MV-4-11 (cell line): ENCODE measurements at regions not wholly inside any gene's neighbourhood (a gene's known extent, or its start where the extent isn't known, plus 50 kb on each side); places are given as distances from the start of the nearest gene placed in this dataset.

Experiments
- DNase-seq: peaks from one replicate; lab custom pipeline; 2025; lab: John Stamatoyannopoulos, UW

DNA sequence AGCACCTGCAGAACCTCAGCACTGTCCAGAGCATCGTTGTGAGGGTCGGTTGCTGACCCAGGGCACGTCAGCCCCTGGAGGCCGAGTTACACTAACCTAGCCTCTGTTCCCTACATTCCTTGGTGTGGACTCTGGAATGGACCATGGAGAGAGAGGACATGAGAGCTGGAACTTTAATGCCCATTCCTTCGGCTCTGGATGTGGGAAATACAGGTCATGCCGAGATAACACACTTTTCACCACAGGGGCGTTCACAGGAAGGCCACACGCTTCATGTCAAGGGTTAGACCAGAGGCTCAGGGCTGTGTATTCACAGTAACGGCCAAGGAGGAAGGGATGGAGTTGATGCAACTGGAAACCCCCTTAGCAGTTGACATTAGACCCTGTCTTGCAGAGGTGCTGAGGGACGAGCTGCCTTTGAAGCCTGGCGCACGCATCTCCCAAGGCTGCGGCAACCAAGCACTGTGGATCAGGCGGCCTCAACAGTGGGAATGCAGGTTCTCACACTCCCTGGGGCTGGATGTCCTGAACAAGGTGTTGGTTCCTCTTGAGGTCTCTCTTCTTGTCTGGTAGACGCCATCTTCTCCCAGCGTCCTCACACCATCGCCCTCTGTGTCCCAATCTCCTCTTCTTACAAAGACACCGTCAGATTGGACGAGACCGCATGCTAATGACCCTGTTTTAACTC lies 245.2 kb downstream of the KLF6 start:
- no peak for DNase-seq

DNA sequence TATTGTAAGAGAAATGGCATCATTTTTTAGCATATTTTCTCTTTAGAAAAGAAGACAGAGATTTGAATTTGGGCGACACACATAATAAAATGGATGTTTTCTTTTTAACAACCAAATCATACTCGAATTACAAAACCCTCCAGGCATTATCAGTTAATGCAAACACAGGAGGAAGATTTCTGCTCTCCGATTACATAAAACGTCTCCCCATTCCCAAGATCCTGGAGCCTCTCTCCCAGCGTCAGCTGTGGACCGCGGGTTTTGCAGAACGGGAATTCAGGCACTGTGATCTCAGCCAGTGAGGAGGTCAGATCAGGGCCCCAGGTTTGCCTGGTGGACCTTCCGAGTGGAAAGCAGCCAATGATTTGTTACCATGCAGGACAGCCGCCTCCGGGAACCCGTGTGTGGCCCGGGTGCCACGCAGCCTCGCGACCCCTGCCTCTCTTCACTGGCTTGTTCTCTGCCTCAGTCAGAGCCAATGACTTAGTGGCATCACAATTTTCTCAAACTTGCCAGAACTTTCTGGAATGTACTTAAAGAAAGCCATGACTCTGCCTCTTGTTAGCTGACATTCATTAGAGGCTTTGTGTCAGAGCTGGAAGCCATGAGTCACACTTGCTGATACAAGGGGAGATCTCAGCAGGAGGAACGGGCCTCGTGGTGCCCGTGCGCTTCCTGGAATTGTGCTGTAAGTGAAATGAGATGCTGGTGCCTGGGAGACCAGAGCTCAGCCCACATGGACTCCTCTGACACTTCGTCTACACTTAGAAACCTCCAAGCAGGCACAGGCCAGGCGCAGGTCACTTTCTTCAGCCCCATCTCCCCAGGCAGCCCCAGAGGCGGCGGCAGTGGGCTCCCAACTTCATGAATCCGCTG lies 246.1 kb downstream of the KLF6 start:
- DNase-seq = peak; percentile 23

DNA sequence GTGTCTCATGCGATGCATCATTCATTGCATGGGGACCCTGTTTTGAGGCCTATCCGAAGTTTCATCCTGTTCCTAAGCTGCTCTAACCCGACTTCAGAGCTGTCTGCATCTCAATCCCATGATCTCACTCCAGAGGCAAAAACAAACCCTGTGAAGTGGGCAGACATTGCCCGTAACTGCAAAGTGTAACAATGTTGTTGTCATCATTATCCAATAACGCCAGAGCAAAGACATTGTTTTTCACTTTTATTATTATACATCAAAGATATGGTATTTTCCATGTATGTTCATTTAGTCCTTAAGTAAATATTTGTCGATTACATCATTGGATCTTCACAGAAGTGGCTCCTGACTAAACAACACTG lies 246.7 kb downstream of the KLF6 start:
- DNase-seq = no peak

DNA sequence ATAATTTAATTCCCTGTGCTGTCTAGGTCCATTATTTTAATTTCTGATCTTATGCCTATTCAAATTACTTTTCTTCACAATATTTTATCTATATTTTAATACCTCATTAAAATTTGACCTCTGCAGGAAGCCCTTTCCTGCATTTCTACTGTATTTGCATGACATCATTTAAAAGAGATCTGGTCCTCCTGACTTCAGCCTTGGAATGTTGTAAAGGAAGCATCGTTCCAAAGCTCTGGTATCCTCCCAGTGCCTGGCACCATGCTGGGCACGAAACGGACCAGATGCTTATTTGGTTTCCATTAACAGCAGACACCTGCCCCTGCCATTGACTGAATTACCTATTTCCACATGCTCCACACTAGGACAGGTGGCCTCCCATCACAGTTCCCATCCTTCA lies 247.5 kb downstream of the KLF6 start:
- DNase-seq = no peak

DNA sequence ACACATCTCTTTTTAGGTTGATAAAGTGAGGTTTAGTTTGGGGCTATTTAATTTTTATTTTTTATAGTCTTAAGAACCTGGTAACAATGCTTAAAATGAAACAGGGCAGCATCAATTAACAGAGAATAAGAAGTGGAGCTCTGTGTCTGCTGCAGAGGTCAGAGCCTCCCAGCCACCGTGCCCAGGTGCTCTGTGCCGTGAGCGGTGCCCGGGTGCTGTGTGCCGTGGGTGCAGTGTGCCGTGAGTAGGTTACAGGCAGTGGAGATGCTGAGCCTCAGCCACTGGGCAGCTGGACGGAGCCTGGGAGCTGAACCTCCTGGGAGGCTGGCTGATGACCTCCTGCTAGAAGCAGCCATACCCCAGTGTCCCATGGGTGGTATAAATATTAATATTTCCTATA lies 250.0 kb downstream of the KLF6 start:
- DNase-seq = no peak

DNA sequence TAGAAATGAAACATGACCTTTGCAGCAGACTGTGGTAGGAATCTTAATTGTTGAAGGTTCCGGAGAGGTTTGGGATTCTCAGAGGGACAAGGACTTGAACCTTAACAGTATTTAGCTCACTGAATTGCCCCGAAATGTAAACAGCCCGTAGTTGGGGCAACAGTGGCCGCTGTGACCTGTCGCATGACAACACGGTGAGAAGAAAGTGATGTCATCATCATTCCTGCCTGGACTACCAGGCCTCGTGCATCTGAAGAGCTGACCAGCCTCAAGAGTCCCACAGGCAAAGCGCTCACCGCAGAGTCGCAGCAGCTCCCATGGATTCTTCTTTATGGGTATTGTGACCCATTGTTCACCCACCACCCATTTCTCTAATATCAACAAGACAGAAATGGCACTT lies 250.6 kb downstream of the KLF6 start:
- DNase-seq = no peak

DNA sequence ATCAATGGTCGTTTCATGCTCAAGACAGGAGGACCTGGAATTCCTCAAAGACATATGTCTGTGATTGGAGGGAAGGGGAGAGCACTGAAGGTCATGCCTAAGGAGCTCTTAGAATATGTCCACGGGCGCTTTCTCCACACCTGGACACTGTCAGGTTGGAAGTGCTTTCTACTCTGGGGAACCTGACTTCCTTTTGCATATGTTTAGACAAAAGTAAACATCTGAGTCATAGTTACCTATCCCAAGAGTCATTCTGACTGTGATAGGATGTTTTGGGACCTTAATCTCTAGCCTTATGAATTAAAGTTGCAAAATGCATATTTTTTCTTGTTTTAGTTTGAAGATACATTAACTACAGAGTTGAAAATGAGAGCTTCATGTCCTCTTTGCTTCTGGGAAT lies 251.7 kb downstream of the KLF6 start:
- no peak for DNase-seq

DNA sequence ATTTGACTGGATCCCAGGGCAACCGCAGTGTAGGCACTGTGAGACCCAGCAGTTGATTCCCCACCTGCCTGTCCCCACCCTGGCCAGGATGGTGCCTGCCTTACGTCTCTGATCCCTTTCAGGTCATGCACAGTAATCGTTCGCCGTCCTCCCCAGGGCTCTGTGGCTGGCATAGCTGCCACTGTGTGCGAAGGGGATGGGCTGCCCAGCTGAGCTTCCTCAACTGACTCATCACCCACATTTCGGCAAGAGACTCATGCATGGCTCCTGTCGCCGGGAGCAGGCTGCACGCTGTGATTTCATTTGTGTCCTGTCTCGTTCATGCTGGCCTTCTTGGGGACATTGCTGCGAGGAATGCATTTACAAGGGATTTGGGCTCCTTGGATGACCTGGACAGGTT lies 252.4 kb downstream of the KLF6 start:
- DNase-seq = peak; percentile 56

DNA sequence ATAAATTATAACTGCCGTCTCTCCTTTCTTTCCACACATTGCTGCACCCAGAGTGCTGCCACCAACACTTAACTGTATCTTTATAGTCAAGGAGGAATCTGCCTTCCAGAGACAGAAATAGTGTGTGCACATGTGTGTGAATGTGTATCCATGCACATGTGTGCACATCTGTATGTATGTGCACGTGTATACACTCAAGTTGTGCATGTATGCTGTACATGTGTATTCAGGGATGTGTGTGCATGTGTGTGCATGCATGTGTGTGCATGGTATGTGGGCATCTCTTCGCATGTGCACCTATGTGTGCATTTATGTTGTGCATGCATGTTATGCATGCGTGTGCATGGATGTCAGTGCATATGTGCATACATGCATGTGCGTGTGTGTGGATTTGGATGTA lies 253.3 kb downstream of the KLF6 start:
- DNase-seq = no peak

DNA sequence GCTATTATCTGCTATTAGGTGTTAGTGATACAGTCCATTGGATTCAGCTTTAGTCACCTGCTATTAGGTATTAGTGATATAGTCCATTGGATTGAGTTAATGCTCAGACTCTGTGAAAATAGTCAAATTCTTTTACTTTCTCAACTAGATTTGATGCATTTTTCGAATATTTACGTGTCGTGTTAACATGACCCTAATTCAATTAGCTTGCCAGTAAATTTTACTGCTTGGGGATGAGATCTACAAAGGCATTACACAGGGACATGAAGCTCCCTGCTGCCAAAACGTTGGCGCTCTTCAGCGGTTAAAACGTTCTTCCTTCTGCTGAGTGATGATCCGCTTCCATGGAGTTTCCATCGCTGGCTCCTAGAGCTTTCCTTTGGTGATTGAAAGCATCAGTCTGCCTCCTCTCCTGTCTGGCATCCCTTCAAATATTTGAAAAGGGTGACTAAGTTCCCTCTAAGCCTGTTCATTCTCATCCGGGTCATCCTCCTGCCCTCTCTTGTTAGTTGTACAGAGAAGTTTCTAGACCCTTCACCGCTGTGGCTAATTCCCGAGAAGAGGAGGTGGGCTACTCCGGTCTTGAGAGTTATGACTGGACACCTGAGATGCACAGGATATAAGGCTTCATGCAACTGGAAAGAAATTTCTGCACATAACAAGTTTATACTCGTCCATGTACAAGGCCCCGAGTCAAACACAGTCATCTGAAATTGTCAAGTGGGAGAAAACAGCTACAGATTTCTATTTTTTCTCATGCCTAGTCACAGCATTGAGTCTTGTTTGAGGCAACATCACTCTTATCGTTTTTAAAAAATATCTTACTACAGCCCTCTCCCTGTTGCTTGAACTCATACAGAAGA lies 254.0 kb downstream of the KLF6 start:
- DNase-seq = no peak

DNA sequence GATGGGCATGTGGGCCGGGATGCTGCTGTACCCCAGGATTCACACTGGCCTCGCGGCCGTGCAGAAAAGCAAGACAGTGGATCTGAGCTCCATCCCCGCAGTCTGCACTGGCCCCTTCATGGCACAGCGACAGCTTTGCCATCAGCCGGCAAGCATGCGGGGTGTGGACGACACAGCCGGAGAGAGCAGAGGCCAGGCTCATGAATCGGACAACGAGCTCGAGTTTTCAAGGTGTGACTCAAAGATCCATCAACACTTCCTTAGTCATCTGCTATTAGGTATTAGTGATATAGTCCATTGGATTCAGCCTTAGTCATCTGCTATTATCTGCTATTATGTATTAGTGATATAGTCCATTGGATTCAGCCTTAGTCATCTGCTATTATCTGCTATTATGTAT lies 254.7 kb downstream of the KLF6 start:
- no peak for DNase-seq

DNA sequence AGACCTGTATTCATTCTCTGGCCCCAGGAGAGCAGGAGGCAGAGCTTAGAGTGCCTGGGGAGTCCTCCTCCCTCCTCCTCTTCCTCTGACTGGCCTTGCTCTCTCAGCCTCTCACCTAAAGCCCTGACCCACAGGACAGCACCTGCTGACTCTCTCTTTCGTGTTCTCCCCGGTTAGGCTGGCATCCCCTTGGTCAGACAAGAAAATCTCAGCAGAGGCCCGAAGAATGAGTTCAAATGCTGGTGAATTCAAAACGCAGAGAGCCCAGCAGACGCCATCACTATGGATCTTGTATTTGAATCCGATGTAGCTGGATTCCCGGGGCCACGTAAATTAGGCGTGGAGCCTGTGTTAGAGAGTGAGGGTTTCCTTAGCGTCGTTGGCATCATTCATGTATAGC lies 255.3 kb downstream of the KLF6 start:
- DNase-seq = no peak

DNA sequence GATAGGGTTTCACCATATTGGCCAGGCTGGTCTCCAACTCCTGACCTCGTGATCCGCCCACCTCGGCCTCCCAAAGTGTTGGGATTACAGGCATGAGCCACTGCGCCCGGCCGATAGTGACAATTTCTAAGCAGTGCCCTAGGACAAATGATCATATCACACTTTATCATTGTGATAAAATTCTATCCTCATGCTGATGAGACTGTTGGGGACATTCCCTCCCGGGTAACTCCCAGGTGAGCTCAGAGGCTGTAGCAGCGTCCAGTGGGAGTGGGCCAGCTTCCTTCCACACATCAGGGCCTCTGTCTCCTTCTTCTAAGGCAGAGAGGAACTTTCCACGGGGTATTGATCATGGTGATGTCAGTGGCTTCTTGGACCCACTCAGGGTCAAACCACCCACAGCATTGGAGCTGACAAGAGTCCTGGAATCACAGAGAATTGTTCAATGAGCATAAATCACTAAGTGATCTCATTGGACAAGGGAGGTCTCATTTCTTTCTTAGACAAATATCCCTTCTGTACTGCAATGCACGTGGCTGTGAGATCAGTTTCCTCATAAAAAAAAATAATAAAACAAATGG lies 256.1 kb downstream of the KLF6 start:
- DNase-seq = no peak

DNA sequence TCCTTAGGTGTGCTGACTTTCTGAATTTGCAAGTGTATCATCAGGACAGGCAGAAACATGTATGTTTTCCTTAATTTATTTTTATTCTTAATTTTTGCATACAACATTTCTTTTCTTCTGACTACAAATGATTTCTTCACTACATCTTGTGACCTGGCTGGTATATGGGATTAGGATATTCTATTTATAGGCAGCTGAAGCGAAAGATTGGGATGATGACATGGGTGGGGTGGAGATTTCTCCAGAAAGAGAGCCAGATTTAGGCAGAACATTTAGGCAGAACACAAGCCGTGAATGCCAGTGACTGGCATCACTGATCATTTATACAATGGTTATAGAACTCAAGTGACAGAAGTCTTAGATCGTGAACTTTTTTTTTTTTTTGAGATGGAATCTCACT lies 256.7 kb downstream of the KLF6 start:
- no peak for DNase-seq

DNA sequence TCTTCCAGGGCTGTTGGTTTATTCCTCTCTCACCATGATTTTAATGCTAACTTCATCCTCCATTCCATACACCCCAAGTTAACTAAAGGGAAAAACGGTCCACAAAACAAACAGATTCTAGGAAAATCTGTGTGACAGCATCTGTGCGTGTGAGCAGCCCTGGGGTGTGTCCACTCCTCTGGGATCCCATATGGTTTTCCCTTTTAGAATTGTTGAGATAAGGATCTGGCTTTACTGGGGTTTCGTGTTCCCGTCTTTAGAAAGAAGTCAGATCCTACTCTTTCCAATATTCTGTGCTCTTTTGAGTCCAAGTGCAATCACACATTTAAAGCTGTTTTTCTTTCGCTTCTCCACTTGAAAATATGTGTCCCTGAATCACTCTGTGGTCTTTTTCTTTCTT lies 257.1 kb downstream of the KLF6 start:
- DNase-seq = no peak

DNA sequence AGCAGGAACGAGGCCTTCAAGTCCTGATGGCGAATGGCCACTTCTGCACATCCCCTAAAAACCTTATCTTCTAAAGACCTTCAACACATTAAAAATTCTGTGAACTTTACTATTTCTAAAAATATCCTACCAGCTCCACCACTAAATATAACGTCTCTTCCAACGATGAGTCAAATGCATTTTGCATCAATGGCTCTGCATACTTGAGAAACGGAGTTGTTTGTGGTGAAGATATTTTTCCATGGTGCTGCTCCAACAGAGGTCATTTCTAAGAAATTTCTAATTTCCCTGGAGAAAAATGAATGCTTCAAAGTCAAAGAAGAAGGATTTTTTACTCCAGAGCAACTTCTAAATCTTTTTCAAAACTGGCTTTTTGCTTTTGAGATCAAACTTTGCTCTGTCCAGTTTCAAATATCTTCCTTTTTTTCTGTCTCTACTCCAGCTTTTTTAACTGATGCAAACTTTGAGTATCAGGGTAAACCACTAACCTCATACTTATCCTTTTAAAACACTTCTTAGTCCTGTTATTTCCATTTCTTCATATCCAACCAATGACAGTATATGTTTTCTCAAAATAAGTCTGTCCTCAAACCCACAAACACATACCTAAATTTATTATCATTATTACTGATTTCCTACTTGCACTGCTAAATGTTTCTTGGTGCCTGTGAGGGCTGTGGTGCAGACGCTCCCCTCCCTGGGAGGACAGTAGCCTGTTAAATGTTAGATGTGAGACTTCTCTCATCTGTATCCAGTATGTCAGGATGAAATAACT lies 258.1 kb downstream of the KLF6 start:
- peak; percentile 70 for DNase-seq

DNA sequence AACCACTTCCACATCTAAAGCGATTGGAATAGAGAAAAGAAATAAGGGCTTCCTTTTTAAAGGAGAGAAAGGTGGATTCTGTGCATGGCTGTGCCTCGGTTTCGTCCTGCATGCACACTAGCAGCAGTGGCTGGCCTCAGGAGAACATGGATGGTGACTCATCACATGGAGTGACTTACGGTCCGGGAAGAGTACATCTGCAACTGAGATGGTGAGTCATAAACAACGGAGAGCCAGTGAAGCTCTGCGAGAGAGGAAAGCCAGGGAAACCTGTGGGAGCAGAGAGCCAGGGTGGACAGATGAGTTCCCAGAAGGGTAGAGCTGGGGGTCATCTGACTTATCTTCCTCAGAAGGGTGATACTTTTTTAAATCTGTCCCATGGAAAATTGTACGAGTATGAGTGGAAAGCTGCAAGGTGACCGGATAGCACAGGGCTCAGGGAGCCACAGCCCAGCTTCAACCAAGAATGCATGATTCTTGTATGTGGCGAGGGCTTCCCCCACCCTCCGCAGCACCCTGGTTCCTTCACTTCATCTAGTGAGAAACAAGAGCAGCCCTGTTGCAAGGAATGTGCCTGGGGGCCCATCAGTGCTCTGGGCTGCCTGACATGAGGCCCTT lies 259.1 kb downstream of the KLF6 start:
- peak; percentile 77 for DNase-seq

DNA sequence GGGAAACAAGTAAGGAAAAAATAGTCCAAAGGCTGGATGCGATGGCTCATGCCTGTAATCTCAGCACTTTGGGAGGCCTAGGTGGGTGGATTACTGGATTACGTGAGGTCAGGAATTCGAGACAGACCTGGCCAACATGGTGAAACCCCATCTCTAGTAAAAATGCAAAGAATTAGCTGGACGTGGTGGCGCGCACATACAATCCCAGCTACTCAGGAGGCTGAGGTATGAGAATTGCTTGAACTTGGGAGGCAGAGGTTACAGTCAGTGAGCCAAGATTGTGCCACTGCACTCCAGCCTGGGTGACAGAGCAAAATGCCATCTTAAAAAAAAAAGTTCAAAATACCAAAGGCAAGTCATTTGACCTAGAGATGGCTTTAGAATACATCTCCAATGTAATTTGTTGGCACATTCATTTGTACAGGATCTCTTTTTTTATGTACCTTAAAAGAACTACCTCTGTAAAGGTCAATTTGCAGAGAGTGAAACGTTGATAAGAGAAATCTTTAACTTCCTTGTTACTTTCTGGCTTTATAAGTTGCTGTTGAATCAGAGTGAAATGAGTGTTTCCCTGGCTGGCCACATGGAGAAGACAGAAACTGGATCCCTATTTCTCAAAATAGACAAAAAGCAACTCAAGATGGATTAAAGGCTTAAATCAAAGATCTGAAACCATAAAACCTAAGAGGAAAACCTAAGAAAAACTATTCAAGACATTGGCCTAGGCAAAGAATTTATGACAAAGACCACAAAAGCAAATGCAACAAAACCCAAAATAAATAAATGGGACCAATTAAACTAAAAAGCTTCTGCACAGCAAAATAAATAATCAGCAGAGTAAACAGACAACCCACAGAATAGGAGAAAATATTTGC lies 260.7 kb downstream of the KLF6 start:
- peak; percentile 34 for DNase-seq

DNA sequence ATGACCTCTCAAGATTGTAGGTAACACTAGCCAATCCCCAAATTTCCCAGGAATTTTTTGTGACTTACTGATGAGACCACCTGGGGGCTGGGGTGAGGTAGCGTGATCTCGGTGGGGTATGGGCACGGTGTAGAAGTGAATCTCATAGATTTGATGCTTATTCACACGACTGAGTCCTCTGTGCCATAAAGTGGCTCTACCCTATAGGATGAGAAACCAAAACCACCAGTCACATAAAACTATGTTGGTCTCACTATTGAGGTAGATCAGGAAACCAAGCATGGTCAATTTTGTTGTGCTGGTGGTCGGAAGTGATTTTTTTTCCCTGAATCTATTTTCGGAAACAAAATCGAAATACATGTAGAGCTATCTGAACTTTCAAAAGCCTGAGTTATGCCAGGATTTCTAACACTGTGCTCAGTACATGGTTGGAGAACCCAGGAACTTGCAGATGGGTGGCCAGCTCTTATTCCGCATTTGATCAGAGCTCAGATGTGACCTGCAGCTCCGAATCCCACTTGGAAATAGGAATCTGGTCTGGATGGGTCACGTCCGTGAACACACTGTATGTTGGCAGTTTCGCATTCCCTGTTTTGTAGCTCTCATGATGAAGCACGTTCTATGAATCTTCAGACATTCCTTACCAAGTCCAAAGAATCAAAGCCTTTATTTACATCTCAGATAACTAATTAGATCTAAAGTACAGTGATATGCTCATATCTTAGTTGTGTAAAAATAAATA lies 261.5 kb downstream of the KLF6 start:
- no peak for DNase-seq

DNA sequence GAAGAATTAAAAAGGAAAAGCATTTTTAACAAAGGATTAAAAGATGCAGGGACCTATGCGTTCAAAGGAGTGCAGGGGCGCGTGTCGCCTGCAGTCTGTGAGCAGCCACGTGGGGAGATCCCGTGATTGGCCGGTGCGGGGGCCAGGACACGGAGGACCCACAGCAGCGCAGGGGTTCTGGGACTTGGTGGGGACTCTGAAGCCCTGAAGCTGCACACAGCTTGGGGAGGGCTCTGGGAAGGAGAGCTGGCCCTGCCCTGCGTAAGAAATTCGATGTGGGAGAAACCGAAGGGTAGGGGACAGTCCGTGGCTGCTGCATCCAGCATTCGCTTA lies 268.1 kb downstream of the KLF6 start:
- DNase-seq = no peak
